ENCODE measurements at regions not wholly inside any gene's neighbourhood (a gene's known extent, or its start where the extent isn't known, plus 50 kb on each side); places are given as distances from the start of the nearest gene placed in this dataset.

DNA sequence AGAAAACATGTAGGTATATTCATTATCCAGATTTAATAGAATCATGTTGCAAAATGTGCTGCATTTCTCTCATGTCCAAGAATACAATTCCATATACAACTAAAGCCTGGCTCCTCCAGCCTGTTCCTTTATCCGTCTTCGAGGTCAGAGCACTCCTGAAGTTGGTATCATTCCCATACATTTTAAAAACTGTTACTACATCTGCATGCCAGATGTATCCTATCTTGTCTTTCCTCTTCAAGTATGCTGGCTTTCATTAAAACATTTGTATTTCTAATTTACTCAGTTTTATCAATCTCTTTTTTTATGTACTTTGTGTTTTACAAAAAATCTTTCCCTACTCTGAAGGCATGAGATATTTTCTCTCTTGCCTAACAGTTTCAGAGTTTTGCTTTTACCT, 536.6 kb upstream of the USP24 start:
- no peaks in the 10 kb centered on the region for H3K9me3 ChIP-seq
- H3K4me3 ChIP-seq = no peak overlapping the region
- intact Hi-C loops (cut with DNase I) = no loop called here
- H3K4me1 ChIP-seq (replicated peaks) = no peaks in the 10 kb centered on the region
- H3K36me3 ChIP-seq = no peaks in the 10 kb centered on the region
- no peak for DNase-seq (ENCODE audit: low spot score)
- TF ChIP-seq POLR2A (IDR thresholded peaks at IDR 0.05) (no peak), POLR2AphosphoS5 (IDR thresholded peaks at IDR 0.05) (no peak), CTCF (IDR thresholded peaks at IDR 0.05) (no peak)
- WGBS = 83% methylated on average over 2 of the region's 2 CpGs
- no peak overlapping the region for H3K27ac ChIP-seq
- no peaks in the 10 kb centered on the region for H3K27me3 ChIP-seq (replicated peaks; ENCODE audit: insufficient read depth)

DNA sequence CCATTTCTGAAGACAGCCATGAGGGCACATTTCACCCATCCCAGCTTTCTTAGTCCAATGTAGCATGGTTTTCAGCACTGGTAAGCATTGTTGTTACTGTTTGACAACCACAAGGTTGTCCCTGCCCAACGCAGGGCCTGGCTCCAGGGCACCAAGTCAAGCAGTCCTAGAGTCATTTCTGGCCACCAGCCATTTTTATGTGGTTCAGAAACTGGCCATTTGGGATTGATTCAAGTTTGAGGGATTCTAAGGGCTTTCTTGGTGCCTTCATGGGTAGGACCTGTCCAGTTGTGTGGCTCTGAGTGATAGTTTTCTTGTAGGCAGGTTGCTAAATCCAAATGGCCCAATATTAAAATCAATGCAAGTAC, 535.4 kb upstream of the USP24 start:
- Histone ChIP-seq H3K4me1 (replicated peaks) (no peaks in the 10 kb centered on the region), H3K9me3 (no peaks in the 10 kb centered on the region), H3K27ac (no peak overlapping the region), H3K36me3 (no peaks in the 10 kb centered on the region), H3K4me3 (no peak overlapping the region), H3K27me3 (replicated peaks; ENCODE audit: insufficient read depth) (no peaks in the 10 kb centered on the region)
- no peak for TF ChIP-seq POLR2AphosphoS5 (IDR thresholded peaks at IDR 0.05)
- TF ChIP-seq CTCF (IDR thresholded peaks at IDR 0.05) = no peak
- no peak for TF ChIP-seq POLR2A (IDR thresholded peaks at IDR 0.05)
- no peak for DNase-seq (ENCODE audit: low spot score)
- intact Hi-C loops (cut with DNase I) = no loop called here
- WGBS = 75% methylated on average over 1 of the region's 1 CpG

GRCh38 chr1:55749975-55750627, 534.9 kb upstream of the USP24 start:
- no peak for TF ChIP-seq POLR2A (IDR thresholded peaks at IDR 0.05)
- no peak for TF ChIP-seq POLR2AphosphoS5 (IDR thresholded peaks at IDR 0.05)
- no peak for TF ChIP-seq CTCF (IDR thresholded peaks at IDR 0.05)
- Histone ChIP-seq H3K4me1 (replicated peaks) (no peaks in the 10 kb centered on the region), H3K27me3 (replicated peaks; ENCODE audit: insufficient read depth) (no peaks in the 10 kb centered on the region), H3K4me3 (no peak overlapping the region), H3K27ac (no peak overlapping the region), H3K36me3 (no peaks in the 10 kb centered on the region), H3K9me3 (no peaks in the 10 kb centered on the region)
- 78% methylated on average over 6 of the region's 6 CpGs for WGBS
- intact Hi-C loops (cut with DNase I) = no loop called here
- DNase-seq (ENCODE audit: low spot score) = no peak

GRCh38 chr1:55747408-55747841, 532.3 kb upstream of the USP24 start:
- intact Hi-C loops (cut with DNase I) = no loop called here
- DNase-seq (ENCODE audit: low spot score) = no peak
- Histone ChIP-seq H3K4me1 (replicated peaks) (no peaks in the 10 kb centered on the region), H3K4me3 (no peak overlapping the region), H3K27ac (no peak overlapping the region), H3K36me3 (no peaks in the 10 kb centered on the region), H3K9me3 (no peaks in the 10 kb centered on the region), H3K27me3 (replicated peaks; ENCODE audit: insufficient read depth) (no peaks in the 10 kb centered on the region)
- WGBS = 80% methylated on average over 5 of the region's 5 CpGs
- TF ChIP-seq POLR2A (IDR thresholded peaks at IDR 0.05) (no peak), CTCF (IDR thresholded peaks at IDR 0.05) (no peak), POLR2AphosphoS5 (IDR thresholded peaks at IDR 0.05) (no peak)

- DNase-seq (ENCODE audit: low spot score) = no peak
- Histone ChIP-seq H3K4me1 (replicated peaks) (no peaks in the 10 kb centered on the region), H3K27ac (no peak overlapping the region), H3K4me3 (no peak overlapping the region), H3K27me3 (replicated peaks; ENCODE audit: insufficient read depth) (no peaks in the 10 kb centered on the region), H3K36me3 (no peaks in the 10 kb centered on the region), H3K9me3 (no peaks in the 10 kb centered on the region)
- TF ChIP-seq CTCF (IDR thresholded peaks at IDR 0.05) (no peak), POLR2AphosphoS5 (IDR thresholded peaks at IDR 0.05) (no peak), POLR2A (IDR thresholded peaks at IDR 0.05) (no peak)
- intact Hi-C loops (cut with DNase I) = no loop called here
Measured at GRCh38 chr1:55746710-55747109, 531.5 kb upstream of the USP24 start.

All from prostate gland (tissue), 2 donors.